Superior temporal gyrus (tissue), 1 donor: ENCODE measurements at regions not wholly inside any gene's neighbourhood (a gene's known extent, or its start where the extent isn't known, plus 50 kb on each side); places are given as distances from the start of the nearest gene placed in this dataset.

Experiments
- DNase-seq: peaks from one replicate; pipeline ENCODE4 v3.0.0-alpha.2; 2016; ENCODE audit errors: extremely low spot score

GRCh38 chr3:69441732-69442131, 55.8 kb upstream of the FRMD4B start:
- no peak for DNase-seq

GRCh38 chr3:69441040-69441439, 55.2 kb upstream of the FRMD4B start:
- no peak for DNase-seq

- peak; percentile 84 for DNase-seq
These were observed 53.9 kb upstream of the FRMD4B start for GRCh38 chr3:69439643-69440270.

GRCh38 chr3:69438476-69438875, 52.6 kb upstream of the FRMD4B start:
- no peak for DNase-seq

GRCh38 chr3:69435274-69436265, 49.7 kb upstream of the FRMD4B start:
- DNase-seq, result peak; percentile 17
